H9 (cell line): ENCODE measurements at regions not wholly inside any gene's neighbourhood (a gene's known extent, or its start where the extent isn't known, plus 50 kb on each side); places are given as distances from the start of the nearest gene placed in this dataset.

ENCODE experiments used
- DNase-seq: peaks from one replicate; pipeline ENCODE4 v3.0.0-alpha.2; 2017
- H2AFZ ChIP-seq: one replicate; pipeline ENCODE4 v1.6.1; 2013; ENCODE audit warnings: mild to moderate bottlenecking, low read length, control low read depth, moderate library complexity
- H2AK5ac ChIP-seq: 2 replicates; pipeline ENCODE4 v1.6.1; 2013; ENCODE audit warnings: low read length, control low read depth, mixed read lengths; ENCODE audit not compliant: insufficient read length
- H2BK120ac ChIP-seq: one replicate; pipeline ENCODE4 v1.6.1; 2013; ENCODE audit warnings: low read depth, mild to moderate bottlenecking, low read length, control low read depth, inconsistent platforms; ENCODE audit not compliant: poor library complexity, severe bottlenecking
- H2BK12ac ChIP-seq: 2 replicates; pipeline ENCODE4 v1.6.1; 2013; ENCODE audit warnings: low read length, control low read depth, mixed read lengths, low read depth; ENCODE audit not compliant: insufficient read length
- H2BK15ac ChIP-seq: 2 replicates; pipeline ENCODE4 v1.6.1; 2013; ENCODE audit warnings: low read depth, low read length, control low read depth
- H2BK20ac ChIP-seq: one replicate; pipeline ENCODE4 v1.6.1; 2013; ENCODE audit warnings: low read depth, mild to moderate bottlenecking, low read length, control low read depth, inconsistent platforms; ENCODE audit not compliant: poor library complexity, severe bottlenecking
- H2BK5ac ChIP-seq: 2 replicates; pipeline ENCODE4 v1.6.1; 2013; ENCODE audit warnings: low read length, control low read depth, mixed read lengths; ENCODE audit not compliant: insufficient read length
- H3K14ac ChIP-seq: 2 replicates; pipeline ENCODE4 v1.6.1; 2013; ENCODE audit warnings: low read length, control low read depth; ENCODE audit not compliant: insufficient read depth
- H3K18ac ChIP-seq: 2 replicates; pipeline ENCODE4 v1.6.1; 2013; ENCODE audit warnings: low read depth, mild to moderate bottlenecking, mixed read lengths, low read length, control low read depth; ENCODE audit not compliant: insufficient read length
- H3K23ac ChIP-seq: 2 replicates; pipeline ENCODE4 v1.6.1; 2013; ENCODE audit warnings: low read length, control low read depth, mixed read lengths, low read depth; ENCODE audit not compliant: insufficient read length
- H3K23me2 ChIP-seq: 2 replicates; pipeline ENCODE4 v1.6.1; 2013; ENCODE audit warnings: low read depth, mild to moderate bottlenecking, mixed read lengths, low read length, control low read depth; ENCODE audit not compliant: insufficient read length, poor library complexity, severe bottlenecking
- H3K27ac ChIP-seq: 2 replicates; pipeline ENCODE4 v1.5.1; 2013; ENCODE audit warnings: low read length, control low read depth, mixed read lengths, low read depth; ENCODE audit not compliant: insufficient read length
- H3K27me3 ChIP-seq: 2 replicates; pipeline ENCODE4 v1.6.1; 2013; ENCODE audit warnings: low read length, control low read depth, inconsistent platforms; ENCODE audit not compliant: insufficient read depth
- H3K4ac ChIP-seq: 2 replicates; pipeline ENCODE4 v1.6.1; 2013; ENCODE audit warnings: low read depth, mild to moderate bottlenecking, control low read depth, inconsistent platforms, low read length, moderate library complexity
- H3K4me1 ChIP-seq: 2 replicates; pipeline ENCODE4 v1.6.1; 2013; ENCODE audit warnings: low read length, control low read depth, inconsistent platforms; ENCODE audit not compliant: insufficient read depth
- H3K4me2 ChIP-seq: 2 replicates; pipeline ENCODE4 v1.6.1; 2013; ENCODE audit warnings: low read length, control low read depth, mixed read lengths; ENCODE audit not compliant: insufficient read length, insufficient read depth
- H3K56ac ChIP-seq: 2 replicates; pipeline ENCODE4 v1.6.1; 2013; ENCODE audit warnings: low read depth, mild to moderate bottlenecking, mixed read lengths, low read length, control low read depth; ENCODE audit not compliant: insufficient read length
- H3K79me1 ChIP-seq: 2 replicates; pipeline ENCODE4 v1.6.1; 2013; ENCODE audit warnings: low read depth, mild to moderate bottlenecking, moderate library complexity, low read length, control low read depth, inconsistent platforms; ENCODE audit not compliant: insufficient read depth, poor library complexity, severe bottlenecking
- H3K79me2 ChIP-seq: 2 replicates; pipeline ENCODE4 v1.6.1; 2013; ENCODE audit warnings: low read length, control low read depth, inconsistent platforms; ENCODE audit not compliant: insufficient read depth
- H3K9ac ChIP-seq: 2 replicates; pipeline ENCODE4 v1.6.1; 2013; ENCODE audit warnings: low read length, control low read depth, mixed read lengths; ENCODE audit not compliant: insufficient read length; ENCODE audit errors: extremely low read depth
- H3K9me3 ChIP-seq: one replicate; pipeline ENCODE4 v1.6.1; 2013; ENCODE audit warnings: low read depth, low read length, inconsistent platforms; ENCODE audit not compliant: control insufficient read depth
- H3T11ph ChIP-seq: one replicate; pipeline ENCODE4 v1.6.1; 2013; ENCODE audit warnings: mild to moderate bottlenecking, low read length, control low read depth, inconsistent platforms
- H4K20me1 ChIP-seq: one replicate; pipeline ENCODE4 v1.6.1; 2013; ENCODE audit not compliant: control insufficient read depth, insufficient read length, insufficient read depth
- H4K5ac ChIP-seq: 2 replicates; pipeline ENCODE4 v1.6.1; 2013; ENCODE audit warnings: low read depth, mild to moderate bottlenecking, mixed read lengths, low read length, control low read depth; ENCODE audit not compliant: insufficient read length
- H4K8ac ChIP-seq: replicated peaks from 2 replicates; pipeline ENCODE4 v1.6.1; 2013; ENCODE audit warnings: low read length, control low read depth, mixed read lengths, low read depth; ENCODE audit not compliant: insufficient read length
- H4K91ac ChIP-seq: 2 replicates; pipeline ENCODE4 v1.6.1; 2013; ENCODE audit warnings: low read depth, mild to moderate bottlenecking, moderate library complexity, mixed read lengths, low read length, control low read depth; ENCODE audit not compliant: insufficient read length
- H3K27ac Mint-ChIP-seq, 3 experiments: 2 replicates in 2 of 3; 3 replicates in 1 of 3; pipeline ENCODE4 v1.8.0; 2020 to 2021; ENCODE audit warnings: mixed read lengths in 3 of 3, mild to moderate bottlenecking in 1 of 3, moderate library complexity in 1 of 3
- H3K27me3 Mint-ChIP-seq: 2 replicates; pipeline ENCODE4 v1.8.0; 2021; ENCODE audit warnings: low read depth, mild to moderate bottlenecking, moderate library complexity, mixed read lengths
- H3K36me3 Mint-ChIP-seq, 3 experiments: 2 replicates in 2 of 3; 3 replicates in 1 of 3; pipeline ENCODE4 v1.8.0; 2020 to 2021; ENCODE audit warnings: low read depth in 3 of 3, mixed read lengths in 3 of 3; ENCODE audit not compliant: insufficient read depth in 1 of 3
- H3K4me1 Mint-ChIP-seq, 2 experiments: 2 replicates each; pipeline ENCODE4 v1.8.0; 2020; ENCODE audit warnings: mixed read lengths in 2 of 2
- H3K4me3 Mint-ChIP-seq, 2 experiments: 2 replicates in 1 of 2; 3 replicates in 1 of 2; pipeline ENCODE4 v1.8.0; 2020 to 2021; ENCODE audit warnings: mild to moderate bottlenecking in 2 of 2, mixed read lengths in 2 of 2, moderate library complexity in 1 of 2
- H3K9me3 Mint-ChIP-seq, 2 experiments: 2 replicates in 1 of 2; 3 replicates in 1 of 2; pipeline ENCODE4 v1.8.0; 2020; ENCODE audit warnings: mild to moderate bottlenecking in 2 of 2, mixed read lengths in 2 of 2, moderate library complexity in 1 of 2
- CTCF ChIP-seq: fragments of 200-600 bp; sonication (generic); conservative IDR thresholded peaks from 3 replicates; pipeline ENCODE4 v1.8.0; 2021; ENCODE audit warnings: antibody characterized with exemption, mild to moderate bottlenecking

GRCh38 chr16:7976563-7976962, 613.7 kb downstream of the TMEM114 start:
- Histone ChIP-seq H3K23ac (no peak overlapping the region), H2BK5ac (no peak overlapping the region), H2BK12ac (no peak overlapping the region), H3K14ac (no peak overlapping the region), H2AK5ac (no peak overlapping the region), H3K9ac (no peak overlapping the region), H3K9me3 (no peaks in the 10 kb centered on the region), H3T11ph (no peak overlapping the region), H3K56ac (no peak overlapping the region), H2BK120ac (no peak overlapping the region), H3K4me1 (no peaks in the 10 kb centered on the region), H3K4me2 (no peak overlapping the region), H2AFZ (no peak overlapping the region), H3K27ac (no peak overlapping the region), H4K8ac (no peak overlapping the region), H4K91ac (no peak overlapping the region), H3K4ac (no peak overlapping the region), H2BK15ac (no peak overlapping the region), H3K23me2 (no peaks in the 10 kb centered on the region), H4K20me1 (no peaks in the 10 kb centered on the region), H4K5ac (no peak overlapping the region), H3K79me2 (no peaks in the 10 kb centered on the region), H3K18ac (no peak overlapping the region), H3K27me3 (no peaks in the 10 kb centered on the region), H2BK20ac (no peak overlapping the region), H3K79me1 (no peaks in the 10 kb centered on the region)
- TF ChIP-seq CTCF = no peak
- no peak for DNase-seq
- H3K4me1 Mint-ChIP-seq = peaks cover 0 to 2% of the 10 kb centered on the region in 2 experiments; a peak in 1 of 4 replicates
- peaks cover 2 to 5% of the 10 kb centered on the region in 2 experiments; a peak in 3 of 5 replicates for H3K9me3 Mint-ChIP-seq
- peaks cover 3% of the 10 kb centered on the region; the same call in 1 of the 2 replicates for H3K27me3 Mint-ChIP-seq
- no peak overlapping the region for H3K27ac Mint-ChIP-seq
- peaks cover 0 to 1% (median 0%) of the 10 kb centered on the region in 3 experiments; a peak in 1 of 7 replicates for H3K36me3 Mint-ChIP-seq
- no peak overlapping the region for H3K4me3 Mint-ChIP-seq
